NCI-H1092 treated with DMSO at 0.1 percent for 48 hours (cell line): ENCODE measurements at regions not wholly inside any gene's neighbourhood (a gene's known extent, or its start where the extent isn't known, plus 50 kb on each side); places are given as distances from the start of the nearest gene placed in this dataset.
"Not testable (repeated sequence)": the region's sequence is repeated elsewhere in the genome, so short reads cannot be mapped to it uniquely, and the experiment has no call there.

Source experiments
- DNase-seq: peaks from one replicate; lab custom pipeline; 2025; lab: John Stamatoyannopoulos, UW

- no peak for DNase-seq
Observed at GRCh38 chr15:61401903-61402698, 173.0 kb upstream of the RORA start.

GRCh38 chr15:61398310-61398709, 169.2 kb upstream of the RORA start:
- DNase-seq: no peak

- DNase-seq: no peak
Observed at GRCh38 chr15:61396235-61396919, 167.3 kb upstream of the RORA start.

DNA sequence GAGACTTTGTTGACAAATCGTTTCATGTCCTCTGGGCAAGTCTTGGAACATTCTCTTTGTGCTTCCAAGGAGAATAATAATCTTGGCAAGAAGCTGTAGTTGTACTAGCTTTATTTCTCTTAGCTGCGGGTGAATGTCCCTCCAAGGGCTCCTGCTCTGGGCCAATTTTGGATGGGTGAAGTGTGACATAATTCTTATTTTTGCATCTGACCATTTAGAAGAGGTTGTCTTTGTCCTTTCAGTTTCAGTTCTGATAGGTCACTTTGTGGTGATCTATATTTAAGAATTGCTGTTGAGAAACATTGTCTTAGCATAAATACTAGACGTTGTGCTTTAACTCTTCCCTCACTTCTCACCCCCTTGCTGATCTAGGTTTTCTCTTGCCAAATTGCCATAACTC, 164.8 kb upstream of the RORA start:
- no peak for DNase-seq

GRCh38 chr15:61393524-61393923, 164.4 kb upstream of the RORA start:
- no peak for DNase-seq

DNA sequence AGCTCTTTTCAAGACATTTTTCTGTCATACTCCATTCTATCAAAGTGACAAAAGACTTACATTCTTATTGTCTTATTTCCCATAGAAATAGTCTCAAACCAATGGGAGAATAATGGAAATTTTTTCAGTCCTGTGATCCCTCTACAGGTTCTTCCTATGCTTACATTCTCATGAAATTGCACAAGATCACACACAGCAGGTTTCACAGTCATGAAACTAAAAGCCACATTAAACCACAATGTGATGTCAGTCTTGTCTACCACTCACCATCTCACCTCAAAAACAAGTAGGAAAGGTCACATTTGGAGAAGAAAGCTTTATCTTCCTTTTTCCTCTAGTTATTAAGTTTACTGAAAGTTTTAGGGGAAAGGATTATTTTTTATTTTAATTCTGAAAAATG, 161.0 kb upstream of the RORA start:
- no peak for DNase-seq

GRCh38 chr15:61389334-61390028, 160.4 kb upstream of the RORA start:
- no peak for DNase-seq

DNA sequence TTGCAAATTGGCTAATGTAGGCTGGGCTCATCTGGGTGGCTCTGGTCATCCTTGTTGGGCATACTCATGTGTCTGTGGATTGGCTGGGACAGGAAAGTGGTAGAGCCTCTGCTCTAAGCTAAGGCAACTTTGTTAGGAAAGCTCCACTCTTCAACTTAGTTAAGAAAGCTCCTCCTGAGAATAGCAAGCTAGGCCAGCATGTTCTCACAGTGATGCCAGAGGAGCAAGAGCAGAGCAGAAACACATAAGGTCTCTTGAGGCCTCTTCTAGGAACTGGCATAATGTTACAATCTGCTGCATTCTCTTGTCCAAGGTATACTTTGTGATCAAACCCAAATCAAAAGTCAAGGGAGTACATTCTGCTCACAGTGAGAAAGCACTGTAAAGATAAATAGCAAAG, 158.6 kb upstream of the RORA start:
- no peak for DNase-seq

DNA sequence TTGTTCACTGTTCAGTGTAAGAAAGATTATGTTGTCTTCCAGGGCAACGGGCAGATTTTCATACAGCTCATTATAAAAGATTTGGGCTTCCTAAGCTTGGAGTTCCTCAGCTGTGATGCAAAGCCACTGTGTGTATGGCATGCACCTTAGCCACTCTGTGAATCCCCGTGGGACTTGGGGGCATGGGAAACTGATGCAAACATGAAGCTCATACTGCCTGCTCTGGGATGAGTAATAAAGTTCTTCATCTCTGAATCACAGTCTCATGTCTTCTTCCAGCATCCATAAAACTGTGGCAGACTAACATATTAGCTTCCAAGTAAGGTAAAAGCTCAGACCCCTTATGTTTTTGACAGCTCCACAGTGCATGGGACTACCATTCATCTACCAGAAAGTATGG, 154.3 kb upstream of the RORA start:
- DNase-seq: no peak

- no peak for DNase-seq
Observed at GRCh38 chr15:61382927-61383326, 153.8 kb upstream of the RORA start.

DNA sequence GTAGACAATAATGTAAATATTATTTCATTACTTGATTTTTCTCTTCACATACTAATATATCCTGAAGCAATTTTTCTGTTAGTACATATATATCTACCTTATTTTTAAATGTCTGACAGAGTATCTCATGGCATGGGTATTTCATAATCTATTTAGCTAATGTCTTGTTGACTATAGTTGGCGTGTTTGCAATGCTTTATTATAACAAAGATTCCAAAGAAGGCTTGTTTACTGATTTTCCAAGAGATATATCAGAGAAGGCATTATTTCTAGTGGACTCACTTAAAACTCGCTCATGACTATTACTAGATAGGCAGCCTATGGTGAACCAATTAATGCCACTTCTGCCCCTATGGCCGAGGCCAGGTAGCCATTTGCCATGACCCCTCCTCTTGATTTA, 152.4 kb upstream of the RORA start:
- no peak for DNase-seq

GRCh38 chr15:61380270-61380669, 151.2 kb upstream of the RORA start:
- no peak for DNase-seq

- DNase-seq: no peak
Observed at GRCh38 chr15:61379005-61379404, 149.9 kb upstream of the RORA start.

DNA sequence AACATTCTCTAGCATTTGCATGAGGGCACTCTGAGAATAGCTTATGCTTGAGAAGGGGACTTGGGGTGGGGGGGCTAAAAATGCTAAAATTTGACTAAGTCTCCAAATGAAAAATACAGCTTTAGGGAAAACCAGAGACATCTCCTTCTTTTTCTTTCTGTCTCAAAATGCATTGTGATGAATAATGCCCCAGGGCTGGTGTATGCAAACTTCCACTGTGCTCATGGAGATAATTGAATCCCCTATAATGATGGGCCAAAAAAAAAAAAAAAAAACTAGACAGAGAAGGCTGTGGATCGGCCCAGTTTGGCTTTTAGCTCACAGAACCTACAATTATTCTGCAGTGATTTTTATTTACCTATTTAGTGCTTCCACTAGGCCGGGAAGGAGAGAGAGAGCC, 147.9 kb upstream of the RORA start:
- DNase-seq: no peak

DNA sequence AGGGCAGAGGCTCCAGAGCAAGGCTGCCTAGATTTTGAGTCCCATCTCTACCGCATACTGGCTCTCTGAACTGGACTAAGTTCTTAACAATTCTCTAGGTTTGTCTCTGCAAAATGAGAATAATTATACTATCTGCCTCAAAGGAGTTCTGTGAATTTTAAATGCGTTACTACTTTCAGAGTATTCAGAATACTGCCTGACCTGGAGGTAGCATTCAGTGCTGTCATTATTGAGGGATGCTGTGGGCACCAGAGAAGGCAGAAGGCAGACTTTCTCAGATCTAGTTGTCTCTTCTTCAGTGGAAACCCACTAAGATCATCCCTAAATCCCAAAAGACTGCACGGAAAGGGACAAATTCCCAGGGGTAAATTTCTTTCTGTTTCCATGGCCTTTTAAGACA, 147.4 kb upstream of the RORA start:
- no peak for DNase-seq

GRCh38 chr15:61374848-61375247, 145.7 kb upstream of the RORA start:
- DNase-seq: no peak

DNA sequence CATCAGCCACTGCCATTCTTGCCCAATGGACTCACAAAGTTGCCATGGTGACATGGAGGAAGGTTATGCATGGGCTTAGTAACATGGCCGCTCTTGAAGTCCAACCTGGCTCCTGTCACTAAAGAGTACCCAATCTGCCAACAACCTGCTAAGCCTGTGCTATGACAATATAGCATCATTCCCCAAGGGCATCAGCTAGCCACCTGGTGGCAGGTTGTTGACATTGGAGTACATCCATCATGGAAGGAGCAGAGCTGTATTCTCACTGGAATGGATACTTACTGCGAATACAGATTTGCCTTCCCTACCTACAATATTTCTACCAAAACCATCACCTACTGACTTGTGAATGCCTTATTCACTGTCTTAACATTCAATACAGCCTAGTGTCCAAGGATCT, 138.9 kb upstream of the RORA start:
- no peak for DNase-seq

GRCh38 chr15:61364871-61365270, 135.8 kb upstream of the RORA start:
- no peak for DNase-seq

DNA sequence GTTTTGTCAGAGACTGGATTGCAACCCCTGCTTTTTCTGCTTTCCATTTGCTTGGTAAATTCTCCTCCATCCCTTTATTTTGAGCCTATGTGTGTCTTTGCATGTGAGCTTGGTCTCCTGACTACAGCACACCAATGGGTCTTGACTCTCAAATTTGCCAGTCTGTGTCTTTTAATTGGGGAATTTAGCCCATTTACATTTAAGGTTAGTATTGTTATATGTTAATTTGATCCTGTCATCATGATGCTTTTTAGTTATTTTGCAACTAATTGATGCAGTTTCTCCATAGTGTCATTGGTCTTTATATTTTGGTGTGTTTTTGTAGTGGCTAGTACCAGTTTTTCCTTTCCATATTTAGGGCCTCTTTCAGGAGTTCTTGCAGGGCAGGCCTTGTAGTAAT, 133.8 kb upstream of the RORA start:
- DNase-seq: not testable (repeated sequence)

DNA sequence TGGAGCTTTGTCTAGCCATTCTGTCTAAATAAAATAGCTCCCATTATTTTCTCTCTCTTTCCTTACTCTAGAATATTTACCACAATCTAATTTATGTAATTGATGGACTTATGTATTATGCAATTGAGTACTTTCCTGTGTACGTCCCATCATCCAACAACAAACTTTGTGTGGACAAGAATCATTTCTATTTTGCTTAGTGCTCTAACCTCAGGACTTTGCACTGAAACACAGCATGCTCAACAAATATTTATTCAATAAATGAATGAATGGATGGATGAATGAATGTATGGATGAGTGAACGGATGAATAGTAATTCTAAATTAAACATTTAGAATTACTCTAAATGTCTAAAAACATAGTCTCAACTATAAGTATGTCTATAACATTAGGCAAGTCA, 115.2 kb upstream of the RORA start:
- no peak for DNase-seq

GRCh38 chr15:61342390-61342789, 113.3 kb upstream of the RORA start:
- no peak for DNase-seq

- DNase-seq: no peak
Observed at GRCh38 chr15:61339516-61339915, 110.4 kb upstream of the RORA start.

GRCh38 chr15:61337541-61337940, 108.4 kb upstream of the RORA start:
- no peak for DNase-seq
